HCT116 (cell line): ENCODE measurements at regions not wholly inside any gene's neighbourhood (a gene's known extent, or its start where the extent isn't known, plus 50 kb on each side); places are given as distances from the start of the nearest gene placed in this dataset.

Experiments
- ATAC-seq: fragments of 200-7000 bp; cut with Tn5 transposase; 2 replicates; pipeline ENCODE4 v1.9.1; 2020; ENCODE audit warnings: mild to moderate bottlenecking, moderate library complexity
- BruUV-seq: library from RNA; stranded (reverse); fragments of 400-500 nt; replicated peaks from 2 replicates; lab custom pipeline; 2021; lab: Mats Ljungman, UMichigan
- CTCF ChIA-PET: fragments of 300-600 bp; sonication (Branson Sonifier 250); formaldehyde crosslinking; loops from one replicate; lab custom pipeline; 2021; ENCODE audit warnings: antibody characterized with exemption; lab: Charles Lee
- POLR2A ChIA-PET: fragments of 300-600, 350-600 bp; sonication (Branson Sonifier 250); formaldehyde crosslinking; loops from one replicate; lab custom pipeline; 2021; ENCODE audit warnings: antibody characterized with exemption; lab: Charles Lee
- RAD21 ChIA-PET, 2 experiments: fragments of 300-600 bp; sonication (Branson Sonifier 250); formaldehyde crosslinking; loops; one replicate each; lab custom pipeline; 2023; ENCODE audit warnings: low total read pairs in 2 of 2; ENCODE audit not compliant: uncharacterized antibody in 2 of 2, unreplicated experiment in 2 of 2, low non-redundant PET in 1 of 2; lab: Charles Lee
- DNase-seq: peaks from one replicate; pipeline ENCODE4 v3.0.0-alpha.2; 2010; ENCODE audit warnings: low read depth, low spot score
- H2AFZ ChIP-seq: fragments of 200-600 bp; shearing (Covaris generic), sonication (generic); 2 replicates; pipeline ENCODE4 v1.6.1; 2017; ENCODE audit warnings: low read depth, mixed run types, mixed read lengths, antibody characterized with exemption, low read length; ENCODE audit not compliant: poor library complexity, severe bottlenecking
- H3K27ac ChIP-seq: 2 replicates; pipeline ENCODE4 v1.5.1; 2012; ENCODE audit warnings: low read depth, low read length
- H3K27me3 ChIP-seq: fragments of 200-600 bp; sonication (generic); 2 replicates; pipeline ENCODE4 v1.6.1; 2016; ENCODE audit warnings: mixed run types, low read length, mixed read lengths; ENCODE audit not compliant: insufficient read depth
- H3K36me3 ChIP-seq, 2 experiments: fragments of 200-500 bp in 1 of 2; fragments of 200-600 bp in 1 of 2; sonication (Bioruptor generic) in 1 of 2; sonication (generic) in 1 of 2; 2 replicates each; pipeline versions ENCODE4 v1.5.1 to v1.6.1; 2014 to 2016; ENCODE audit warnings: low read length in 2 of 2, inconsistent platforms in 1 of 2, mixed read lengths in 1 of 2, mixed run types in 1 of 2; ENCODE audit not compliant: insufficient read depth in 2 of 2, control insufficient read depth in 1 of 2
- H3K4me1 ChIP-seq, 2 experiments: fragments of 200-600 bp in 1 of 2; sonication (generic) in 1 of 2; 2 replicates each; pipeline versions ENCODE4 v1.5.1 to v1.6.1; 2012 to 2017; ENCODE audit warnings: low read length in 2 of 2, inconsistent platforms in 1 of 2, mild to moderate bottlenecking in 1 of 2, mixed read lengths in 1 of 2, mixed run types in 1 of 2, moderate library complexity in 1 of 2; ENCODE audit not compliant: insufficient read depth in 2 of 2, control insufficient read depth in 1 of 2
- H3K4me2 ChIP-seq: fragments of 200-600 bp; sonication (generic); 2 replicates; pipeline ENCODE4 v1.6.1; 2017; ENCODE audit warnings: mixed run types, low read length, mixed read lengths
- H3K4me3 ChIP-seq, 2 experiments: fragments of 200-600 bp in 1 of 2; sonication (generic) in 1 of 2; replicated peaks in 1 of 2; 2 replicates each; pipeline ENCODE4 v1.5.1; 2011 to 2016; ENCODE audit warnings: low read length in 2 of 2, control low read depth in 1 of 2, low read depth in 1 of 2, mild to moderate bottlenecking in 1 of 2, mixed read lengths in 1 of 2, mixed run types in 1 of 2
- H3K79me2 ChIP-seq: fragments of 200-600 bp; sonication (generic); 2 replicates; pipeline ENCODE4 v1.6.1; 2017; ENCODE audit warnings: mild to moderate bottlenecking, mixed run types, low read length, moderate library complexity, mixed read lengths; ENCODE audit not compliant: insufficient read depth
- H3K9ac ChIP-seq: fragments of 200-600 bp; sonication (generic); 2 replicates; pipeline ENCODE4 v1.6.1; 2016; ENCODE audit warnings: low read length, mixed read lengths
- H3K9me2 ChIP-seq: fragments of 200-600 bp; sonication (generic), shearing (Covaris generic); 2 replicates; pipeline ENCODE4 v1.6.1; 2017; ENCODE audit warnings: mixed run types, mild to moderate bottlenecking, moderate library complexity; ENCODE audit not compliant: insufficient read depth
- H3K9me3 ChIP-seq, 2 experiments: fragments of 200-500 bp in 1 of 2; fragments of 200-600 bp in 1 of 2; sonication (Bioruptor generic) in 1 of 2; sonication (generic) in 1 of 2; 2 replicates each; pipeline ENCODE4 v1.6.1; 2014 to 2017; ENCODE audit warnings: low read length in 2 of 2, mixed read lengths in 2 of 2, inconsistent platforms in 1 of 2, low read depth in 1 of 2, mild to moderate bottlenecking in 1 of 2, mixed run types in 1 of 2, moderate library complexity in 1 of 2; ENCODE audit not compliant: control insufficient read depth in 1 of 2, insufficient read depth in 1 of 2
- H4K20me1 ChIP-seq: fragments of 200-600 bp; sonication (generic), shearing (Covaris generic); 2 replicates; pipeline ENCODE4 v1.6.1; 2017; ENCODE audit warnings: mixed run types, mild to moderate bottlenecking, moderate library complexity; ENCODE audit not compliant: insufficient read depth
- CBX3 ChIP-seq: IDR thresholded peaks from 2 replicates; pipeline ENCODE4 v1.6.1; 2012; ENCODE audit warnings: low read depth
- EGR1 ChIP-seq: IDR thresholded peaks from 2 replicates; pipeline ENCODE4 v1.6.1; 2012; ENCODE audit warnings: low read depth
- EZH2 ChIP-seq: fragments of 200-600 bp; sonication (generic); IDR thresholded peaks from 2 replicates; pipeline ENCODE4 v1.6.1; 2017; ENCODE audit warnings: antibody characterized with exemption, mixed run types
- FOSL1 ChIP-seq: IDR thresholded peaks from 2 replicates; pipeline ENCODE4 v1.6.1; 2012; ENCODE audit warnings: low read depth
- POLR2AphosphoS5 ChIP-seq: IDR thresholded peaks from 2 replicates; pipeline ENCODE4 v1.6.1; 2011; ENCODE audit warnings: mild to moderate bottlenecking, low read depth, low read length, moderate library complexity
- RAD21 ChIP-seq: IDR thresholded peaks from 2 replicates; pipeline ENCODE4 v1.6.1; 2012; ENCODE audit warnings: low read depth, mild to moderate bottlenecking
- YY1 ChIP-seq: IDR thresholded peaks from 2 replicates; pipeline ENCODE4 v1.6.1; 2011; ENCODE audit warnings: low read length, low read depth, moderate library complexity, mild to moderate bottlenecking; ENCODE audit not compliant: insufficient replicate concordance; ENCODE audit errors: extremely low read depth
- intact Hi-C: fragments of 100-400 bp; cut with micrococcal nuclease; formaldehyde crosslinking; loops from 2 replicates; pipeline ENCODE4 v1.10.0; 2022
- TF ChIP-seq, protein P1 (sequence below): IDR thresholded peaks from 2 replicates; pipeline ENCODE4 v1.6.1; 2012
- TF ChIP-seq, protein P2 (sequence below): IDR thresholded peaks from 2 replicates; pipeline ENCODE4 v1.6.1; 2012

DNA sequence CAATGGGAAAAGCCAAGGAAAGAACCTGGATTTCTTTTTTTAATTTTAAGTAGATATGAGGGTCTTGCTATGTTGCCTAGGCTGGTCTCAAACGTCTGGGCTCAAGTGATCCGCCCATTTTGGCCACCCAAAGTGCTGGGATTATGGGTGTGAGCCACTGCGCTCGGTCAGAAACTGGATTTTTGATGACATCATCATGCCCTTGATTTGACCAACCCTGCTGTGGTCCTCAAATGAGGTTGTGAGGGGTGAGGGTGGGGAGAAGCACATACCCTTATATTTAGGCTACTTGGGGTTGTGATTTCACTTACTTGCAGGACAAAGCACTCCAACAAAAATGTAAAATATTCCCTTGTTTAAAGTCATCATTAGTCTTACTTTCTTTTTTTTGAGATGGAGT lies 70.4 kb downstream of the C3orf38 start:
- H3K36me3 ChIP-seq = no peaks in the 10 kb centered on the region
- H3K9me2 ChIP-seq = no peaks in the 10 kb centered on the region
- H3K27me3 ChIP-seq = no peaks in the 10 kb centered on the region
- intact Hi-C loops = no loop called here
- no peak overlapping the region for H3K4me2 ChIP-seq
- H3K9ac ChIP-seq = no peak overlapping the region
- H3K9me3 ChIP-seq = no peaks in the 10 kb centered on the region
- H4K20me1 ChIP-seq = no peaks in the 10 kb centered on the region
- RAD21 ChIA-PET = no interaction called here
- no TSS peak for BruUV-seq
- H3K27ac ChIP-seq = no peak overlapping the region
- POLR2A ChIA-PET = no interaction called here
- TF ChIP-seq POLR2AphosphoS5 (no peak), CBX3 (no peak), RAD21 (no peak), EZH2 (no peak), FOSL1 (no peak), YY1 (no peak)
- TF ChIP-seq, protein P1, sequence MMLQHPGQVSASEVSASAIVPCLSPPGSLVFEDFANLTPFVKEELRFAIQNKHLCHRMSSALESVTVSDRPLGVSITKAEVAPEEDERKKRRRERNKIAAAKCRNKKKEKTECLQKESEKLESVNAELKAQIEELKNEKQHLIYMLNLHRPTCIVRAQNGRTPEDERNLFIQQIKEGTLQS = no peak
- TF ChIP-seq, protein P2, sequence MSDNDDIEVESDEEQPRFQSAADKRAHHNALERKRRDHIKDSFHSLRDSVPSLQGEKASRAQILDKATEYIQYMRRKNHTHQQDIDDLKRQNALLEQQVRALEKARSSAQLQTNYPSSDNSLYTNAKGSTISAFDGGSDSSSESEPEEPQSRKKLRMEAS = no peak
- ATAC-seq (no peak), DNase-seq (no peak)
- no peak overlapping the region for H3K4me3 ChIP-seq
- CTCF ChIA-PET = no interaction called here
- no peaks in the 10 kb centered on the region for H3K79me2 ChIP-seq
- H3K4me1 ChIP-seq = no peaks in the 10 kb centered on the region
- no peak overlapping the region for H2AFZ ChIP-seq

DNA sequence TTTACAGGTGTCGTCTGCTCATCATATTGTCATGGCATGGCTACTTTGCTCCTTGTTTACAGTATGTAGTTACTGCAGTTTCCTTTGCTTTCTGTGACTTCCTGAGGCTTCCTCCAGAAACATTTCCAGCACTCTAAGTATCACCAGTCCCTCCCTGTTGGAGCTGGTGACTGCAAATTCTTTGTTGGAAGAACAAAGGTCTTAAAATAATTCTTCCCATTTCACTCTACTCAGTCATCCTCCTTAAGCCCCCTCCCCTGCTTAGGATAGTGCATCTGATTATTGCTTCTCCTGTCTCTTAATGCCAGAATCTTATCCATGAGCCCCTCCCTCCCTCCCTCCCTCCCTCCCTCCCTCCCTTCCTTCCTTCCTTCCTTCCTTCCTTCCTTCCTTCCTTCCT lies 72.0 kb downstream of the C3orf38 start:
- no peak overlapping the region for H3K4me3 ChIP-seq
- no peaks in the 10 kb centered on the region for H3K27me3 ChIP-seq
- no peak for ATAC-seq
- no peaks in the 10 kb centered on the region for H3K79me2 ChIP-seq
- intact Hi-C loops = no loop called here
- H3K36me3 ChIP-seq = no peaks in the 10 kb centered on the region
- no peak overlapping the region for H3K9ac ChIP-seq
- POLR2A ChIA-PET = no interaction called here
- BruUV-seq = no TSS peak
- no peaks in the 10 kb centered on the region for H3K9me2 ChIP-seq
- TF ChIP-seq CBX3 (no peak), EGR1 (no peak)
- H2AFZ ChIP-seq = no peak overlapping the region
- RAD21 ChIA-PET = no interaction called here
- DNase-seq = no peak
- H3K9me3 ChIP-seq = no peaks in the 10 kb centered on the region
- no peak overlapping the region for H3K27ac ChIP-seq
- H4K20me1 ChIP-seq = no peaks in the 10 kb centered on the region
- H3K4me1 ChIP-seq = no peaks in the 10 kb centered on the region
- CTCF ChIA-PET = no interaction called here
- H3K4me2 ChIP-seq = no peak overlapping the region
